ENCODE measurements at regions not wholly inside any gene's neighbourhood (a gene's known extent, or its start where the extent isn't known, plus 50 kb on each side); places are given as distances from the start of the nearest gene placed in this dataset.
"Not testable (repeated sequence)": the region's sequence is repeated elsewhere in the genome, so short reads cannot be mapped to it uniquely, and the experiment has no call there.

DNA sequence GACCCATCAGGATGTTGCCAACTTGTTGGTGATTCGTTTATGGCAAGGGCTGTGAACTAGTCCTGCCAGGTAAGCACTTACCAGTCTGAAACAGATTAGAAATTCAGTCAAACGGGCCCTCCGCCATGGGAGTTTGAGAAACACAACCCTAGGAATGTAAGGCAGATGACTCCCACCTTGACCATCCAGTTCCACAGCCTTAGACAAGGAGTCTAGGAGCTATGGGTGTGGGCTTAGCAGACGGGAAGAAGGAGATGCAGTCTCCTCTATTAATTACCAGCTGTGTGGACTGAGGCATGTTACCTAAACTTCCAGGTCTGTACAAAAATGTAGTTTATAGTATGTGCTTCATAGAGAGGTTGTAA lies 319.4 kb upstream of the NCKAP5 start:
- no peak for DNase-seq

- no peak for DNase-seq
Measured at GRCh38 chr2:133888107-133888506, 319.8 kb upstream of the NCKAP5 start.

DNA sequence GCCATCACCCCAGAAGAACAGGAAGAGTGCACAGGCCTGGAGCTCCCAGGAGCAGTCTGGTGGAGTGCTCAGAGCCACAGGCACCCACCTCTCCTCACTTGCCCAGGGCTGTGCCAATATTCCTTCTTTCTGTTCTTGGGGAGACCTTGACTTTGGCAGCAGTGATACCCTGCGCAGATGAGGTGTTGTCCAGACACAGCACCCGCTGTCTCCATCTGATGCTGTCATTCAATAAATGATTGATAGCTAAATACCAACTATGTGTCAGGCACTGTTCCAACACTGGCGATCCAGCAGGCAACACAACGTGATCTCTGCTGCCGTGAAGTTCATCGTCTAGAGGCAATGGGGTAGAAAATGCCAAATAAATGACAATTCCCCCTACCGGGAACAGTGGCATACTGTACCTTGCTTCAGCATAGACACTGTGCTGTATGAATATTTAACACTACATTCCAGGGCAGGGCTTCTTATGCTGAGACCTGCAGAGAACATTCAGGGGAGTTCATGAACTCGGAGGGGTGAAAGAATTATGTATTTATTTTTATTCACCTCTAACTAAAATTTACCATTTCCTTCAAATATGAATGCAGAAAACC lies 320.5 kb upstream of the NCKAP5 start:
- no peak for DNase-seq

DNA sequence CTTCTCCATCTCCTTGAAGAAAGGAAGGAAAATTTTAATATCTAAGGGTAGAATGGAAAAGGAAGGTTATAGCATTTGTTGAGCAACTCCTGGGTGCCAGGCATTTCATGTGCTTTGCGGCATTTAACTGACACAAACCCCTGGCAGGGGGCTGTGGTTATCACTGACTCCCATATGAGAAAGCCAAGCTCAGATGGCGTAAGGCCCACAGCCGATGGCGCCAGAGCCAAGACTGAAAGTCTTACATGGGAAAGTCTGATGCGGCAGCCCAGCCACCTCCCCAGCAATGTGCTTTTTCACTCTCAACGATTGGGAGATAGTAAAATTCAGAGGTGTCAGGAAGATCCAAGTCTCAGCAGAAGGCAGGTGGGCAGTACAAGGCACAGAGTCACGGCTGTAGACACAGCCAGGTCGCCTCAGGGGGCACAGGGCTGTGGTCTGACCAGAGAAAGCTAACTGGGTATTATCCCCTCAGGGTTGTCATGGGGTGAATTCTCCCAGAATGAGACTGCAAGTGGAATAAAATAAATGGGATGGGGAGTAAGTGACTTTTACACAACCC lies 324.2 kb upstream of the NCKAP5 start:
- DNase-seq, result no peak

DNA sequence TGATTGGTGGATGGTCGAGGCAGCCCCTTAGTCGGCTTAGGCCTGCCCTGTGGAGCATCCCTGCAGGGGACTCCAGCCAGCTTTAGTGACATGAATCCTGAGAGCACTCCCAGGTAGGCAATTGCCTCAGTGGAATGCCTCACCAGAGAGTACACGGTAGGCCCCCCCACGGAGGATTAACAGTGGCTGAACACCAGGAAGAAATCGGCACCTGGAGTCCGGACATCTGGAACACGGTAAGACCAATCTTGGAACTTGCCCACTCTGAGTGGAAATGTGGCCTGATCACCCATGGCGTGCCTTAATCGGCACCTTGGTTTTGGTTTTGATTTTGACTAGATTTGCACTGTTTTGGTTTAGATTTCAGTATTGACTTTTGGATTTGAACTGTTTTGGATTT lies 326.2 kb upstream of the NCKAP5 start:
- DNase-seq, result no peak

DNA sequence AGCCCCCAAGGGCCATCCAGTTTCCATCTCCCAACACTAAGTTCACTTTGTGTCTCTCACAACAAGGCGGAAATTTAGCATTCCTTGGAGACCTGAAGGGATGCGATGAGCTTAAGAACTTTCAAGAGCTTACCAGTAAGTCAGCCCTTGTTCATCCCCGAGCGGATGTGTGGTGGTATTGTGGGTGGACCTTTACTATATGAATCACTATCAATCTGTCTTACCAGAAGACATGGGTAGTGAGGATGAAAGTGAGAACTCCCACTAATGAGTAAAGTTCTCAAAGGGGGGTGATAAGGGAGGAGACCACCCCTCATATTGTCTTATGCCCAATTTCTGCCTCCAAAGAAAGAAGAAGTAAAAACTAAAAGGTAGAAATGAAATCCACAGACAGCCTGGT lies 329.6 kb upstream of the NCKAP5 start:
- DNase-seq, result not testable (repeated sequence)

GRCh38 chr2:133900909-133901308 lies 332.6 kb upstream of the NCKAP5 start:
- no peak for DNase-seq

DNA sequence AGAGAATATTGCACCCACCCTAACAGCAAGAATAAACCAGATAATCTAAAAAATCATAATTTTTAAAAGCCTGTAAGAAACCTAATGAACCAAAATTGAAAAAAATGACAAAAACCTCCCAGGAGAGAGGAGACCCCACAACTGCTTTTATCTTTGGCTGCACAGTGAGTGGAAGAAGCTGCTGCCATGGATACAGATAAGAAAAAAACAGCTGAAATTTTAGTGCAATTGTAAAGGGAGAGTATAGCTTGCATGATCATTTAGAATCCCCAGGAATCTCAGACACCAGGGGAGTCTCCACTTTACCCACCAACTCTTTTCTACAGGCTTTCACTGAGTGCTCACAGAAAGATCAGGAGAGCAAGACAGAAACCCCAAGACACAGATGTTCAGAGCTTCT lies 338.1 kb upstream of the NCKAP5 start:
- DNase-seq, result no peak

- DNase-seq, result no peak
Measured at GRCh38 chr2:133906926-133907325, 338.7 kb upstream of the NCKAP5 start.

- no peak for DNase-seq
Measured at GRCh38 chr2:133908171-133908570, 339.9 kb upstream of the NCKAP5 start.

DNA sequence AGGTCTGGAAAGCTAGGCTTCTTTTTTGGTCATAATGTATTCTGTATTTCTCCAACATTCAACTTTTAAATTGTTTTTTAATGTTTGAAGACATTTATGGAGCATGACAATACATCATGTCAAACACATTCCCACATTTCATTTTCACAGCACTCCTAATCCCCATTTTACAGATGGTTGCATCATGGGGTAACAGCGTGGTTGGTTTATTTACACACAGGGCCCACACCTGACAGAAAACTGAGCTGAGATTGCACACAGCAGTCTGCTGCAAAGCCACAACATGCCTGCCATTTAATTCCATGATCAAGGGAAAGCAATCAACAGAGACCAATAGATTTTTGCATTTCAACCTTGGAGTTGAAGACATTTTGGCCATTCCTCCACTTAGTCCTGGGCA lies 335.7 kb upstream of the MGAT5 start:
- DNase-seq, result no peak

GRCh38 chr2:133919285-133919684 lies 334.6 kb upstream of the MGAT5 start:
- no peak for DNase-seq

DNA sequence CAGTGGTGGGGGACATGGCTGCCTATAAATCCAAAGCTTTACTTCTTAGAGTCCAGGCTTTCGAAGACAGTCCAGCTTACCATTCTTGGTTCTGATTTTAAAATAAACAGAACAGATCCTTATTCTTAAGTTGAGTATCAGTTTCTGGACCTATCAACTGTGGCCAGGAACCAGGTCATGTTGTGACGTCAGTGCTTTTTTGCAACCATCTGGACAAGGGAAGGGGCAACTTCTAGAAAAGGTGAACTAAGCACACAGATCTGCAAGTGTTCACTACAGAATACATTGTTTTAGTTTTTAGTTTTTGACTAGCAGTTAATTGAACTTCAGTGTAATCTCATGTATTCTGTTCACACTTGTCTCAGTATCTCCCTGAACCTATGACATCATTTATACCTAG lies 326.0 kb upstream of the MGAT5 start:
- no peak for DNase-seq

DNA sequence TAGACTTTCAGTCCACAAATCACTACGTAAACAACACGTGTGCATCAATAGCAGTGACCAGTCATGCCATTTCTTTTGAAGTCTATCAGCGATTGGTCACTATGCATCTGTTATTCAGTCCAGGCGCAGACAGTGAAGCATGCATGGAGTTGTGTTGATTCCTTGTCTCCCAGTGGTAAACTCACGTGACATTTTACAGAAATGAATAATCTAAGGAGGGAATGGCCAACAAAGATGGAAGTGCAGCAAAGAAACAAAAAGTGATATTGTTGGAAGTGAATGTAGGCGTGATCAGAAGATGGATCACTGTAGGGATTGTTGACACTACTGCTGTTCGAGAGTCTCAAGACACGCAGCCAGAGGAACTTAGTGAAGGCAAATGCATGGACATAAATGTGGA lies 317.8 kb upstream of the MGAT5 start:
- DNase-seq, result no peak

DNA sequence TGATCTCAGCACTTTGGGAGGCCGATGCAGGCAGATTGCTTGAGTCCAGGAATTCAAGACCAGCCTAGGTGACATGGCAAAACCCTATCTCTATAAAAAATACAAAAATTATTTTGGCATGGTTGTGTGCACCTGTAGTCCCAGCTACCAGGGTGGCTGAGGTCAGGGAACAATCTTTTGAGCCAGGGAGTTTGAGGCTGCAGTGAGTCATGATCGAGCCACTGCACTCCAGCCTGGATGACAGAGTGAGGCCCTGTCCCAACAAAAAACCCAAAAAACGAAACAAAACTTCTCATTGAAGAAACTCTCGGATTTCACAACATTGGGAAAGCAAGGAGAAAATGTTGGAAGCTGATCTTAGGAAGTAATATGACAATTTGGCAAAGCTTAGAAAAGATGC lies 317.3 kb upstream of the MGAT5 start:
- no peak for DNase-seq

GRCh38 chr2:133937669-133938068 lies 316.2 kb upstream of the MGAT5 start:
- DNase-seq, result no peak

DNA sequence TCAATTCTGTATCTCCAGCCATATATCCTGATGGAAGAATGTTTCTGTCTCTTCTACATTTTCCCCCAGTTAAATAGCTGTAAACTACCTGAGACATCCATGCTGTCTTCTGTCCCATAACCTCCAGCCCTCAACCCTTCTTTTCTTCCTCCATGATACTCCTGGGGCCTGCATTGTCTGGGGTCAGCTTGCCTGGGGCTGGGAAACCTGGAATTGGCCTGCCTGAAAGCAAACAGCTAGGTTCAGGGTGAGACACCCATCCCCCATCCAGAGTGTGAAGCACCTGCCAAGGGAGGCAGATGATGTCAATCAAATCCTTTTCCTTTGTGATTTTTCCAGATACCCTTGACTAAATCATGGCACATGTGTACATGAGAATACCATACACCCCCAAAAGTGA lies 313.7 kb upstream of the MGAT5 start:
- no peak for DNase-seq

DNA sequence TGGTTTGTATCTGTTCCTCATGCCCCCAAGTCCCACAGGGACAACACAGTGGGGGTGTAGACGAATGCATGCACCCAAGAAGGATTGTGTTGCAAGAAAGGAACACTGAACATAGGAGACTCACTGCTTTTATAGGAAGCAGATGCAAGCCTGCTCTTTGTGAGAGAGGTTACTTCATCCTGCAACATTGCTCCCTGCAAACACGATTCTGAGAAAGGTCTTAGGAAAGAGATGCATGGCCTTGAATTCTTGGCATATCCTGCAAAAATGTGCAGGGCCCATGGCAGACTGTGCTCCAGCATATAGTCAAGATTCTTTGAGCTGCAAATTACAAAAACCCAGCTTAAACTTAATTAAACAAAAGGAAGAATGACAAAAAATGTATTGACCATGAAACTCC lies 312.2 kb upstream of the MGAT5 start:
- DNase-seq, result no peak

- DNase-seq, result no peak
Measured at GRCh38 chr2:133942398-133942797, 311.5 kb upstream of the MGAT5 start.

- no peak for DNase-seq
Measured at GRCh38 chr2:133943108-133943507, 310.8 kb upstream of the MGAT5 start.

DNA sequence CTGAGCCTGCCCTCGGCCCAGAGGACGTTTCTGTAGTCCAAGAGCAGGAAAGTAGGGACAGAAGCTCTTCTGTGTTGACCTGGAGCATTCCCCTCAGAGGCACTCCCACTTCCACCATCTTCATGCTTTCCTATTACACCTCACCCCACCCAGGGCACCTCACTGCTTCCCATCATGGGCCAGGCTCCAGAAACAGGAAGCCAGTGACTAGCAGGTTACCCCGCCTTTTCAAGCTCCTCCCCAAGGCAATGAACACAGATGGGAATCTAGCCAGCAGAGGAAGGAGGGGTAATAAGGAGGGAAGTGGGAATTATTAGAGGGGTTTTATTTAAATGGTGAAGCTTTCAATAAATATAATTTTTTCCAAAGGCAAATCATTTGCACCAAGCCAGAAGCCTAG lies 308.8 kb upstream of the MGAT5 start:
- no peak for DNase-seq

GRCh38 chr2:133947057-133947456 lies 306.8 kb upstream of the MGAT5 start:
- no peak for DNase-seq

GRCh38 chr2:133948610-133949290 lies 305.1 kb upstream of the MGAT5 start:
- no peak for DNase-seq

DNA sequence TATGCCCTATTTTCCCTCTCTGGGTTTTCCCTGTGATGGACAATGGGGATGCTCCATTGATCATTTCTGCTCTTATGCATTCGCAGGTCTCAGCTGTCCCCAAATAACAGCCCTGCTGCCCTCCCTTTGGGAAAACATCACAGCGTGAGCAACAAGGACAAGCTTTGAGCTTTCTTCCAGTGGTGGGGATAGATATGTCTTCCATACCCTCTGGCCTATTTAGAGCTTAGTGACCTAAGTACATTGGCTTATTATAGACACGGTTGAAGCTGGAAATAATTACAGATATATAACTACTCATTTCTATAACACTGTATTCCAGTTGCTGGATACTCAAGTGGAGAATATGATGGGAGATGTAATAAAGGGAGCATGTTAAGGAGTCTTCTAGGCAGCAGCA lies 304.3 kb upstream of the MGAT5 start:
- DNase-seq, result no peak

GRCh38 chr2:133951209-133951608 lies 302.7 kb upstream of the MGAT5 start:
- DNase-seq, result no peak

Data from CD4-positive, alpha-beta T cell treated with Interleukin-6 for 4 hours (primary cell).